ENCODE measurements at regions not wholly inside any gene's neighbourhood (a gene's known extent, or its start where the extent isn't known, plus 50 kb on each side); places are given as distances from the start of the nearest gene placed in this dataset.

DNA sequence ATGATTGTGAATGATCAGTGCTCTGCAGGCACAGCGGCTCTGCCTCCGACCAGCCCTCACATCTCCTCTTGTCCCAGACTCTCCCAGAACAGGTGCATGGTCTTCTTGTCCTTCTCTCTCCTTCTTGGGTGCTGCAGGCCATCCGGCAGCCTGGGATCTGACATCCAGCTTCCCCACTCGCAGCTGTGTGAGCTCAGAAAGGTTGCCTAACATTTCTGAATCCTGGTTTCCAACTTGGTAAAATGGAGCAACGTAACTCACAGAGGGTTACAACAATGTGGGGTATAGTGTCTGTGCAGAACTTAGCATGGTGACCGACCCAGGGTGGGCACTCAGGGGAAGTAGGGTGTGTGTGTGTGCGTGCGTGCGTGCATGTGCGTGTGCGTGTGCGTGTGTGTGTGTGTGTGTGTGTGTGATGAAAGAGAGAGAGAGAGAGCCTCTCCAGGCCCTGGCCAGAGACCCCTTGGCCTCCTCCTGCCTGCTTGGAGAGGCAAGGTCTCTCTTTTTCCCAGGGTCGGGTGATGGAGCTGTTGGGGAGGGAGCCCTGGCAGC is 110.1 kb downstream of the SNX5 start:
- no peak for DNase-seq (ENCODE audit: low read depth in 3 of 3)

DNA sequence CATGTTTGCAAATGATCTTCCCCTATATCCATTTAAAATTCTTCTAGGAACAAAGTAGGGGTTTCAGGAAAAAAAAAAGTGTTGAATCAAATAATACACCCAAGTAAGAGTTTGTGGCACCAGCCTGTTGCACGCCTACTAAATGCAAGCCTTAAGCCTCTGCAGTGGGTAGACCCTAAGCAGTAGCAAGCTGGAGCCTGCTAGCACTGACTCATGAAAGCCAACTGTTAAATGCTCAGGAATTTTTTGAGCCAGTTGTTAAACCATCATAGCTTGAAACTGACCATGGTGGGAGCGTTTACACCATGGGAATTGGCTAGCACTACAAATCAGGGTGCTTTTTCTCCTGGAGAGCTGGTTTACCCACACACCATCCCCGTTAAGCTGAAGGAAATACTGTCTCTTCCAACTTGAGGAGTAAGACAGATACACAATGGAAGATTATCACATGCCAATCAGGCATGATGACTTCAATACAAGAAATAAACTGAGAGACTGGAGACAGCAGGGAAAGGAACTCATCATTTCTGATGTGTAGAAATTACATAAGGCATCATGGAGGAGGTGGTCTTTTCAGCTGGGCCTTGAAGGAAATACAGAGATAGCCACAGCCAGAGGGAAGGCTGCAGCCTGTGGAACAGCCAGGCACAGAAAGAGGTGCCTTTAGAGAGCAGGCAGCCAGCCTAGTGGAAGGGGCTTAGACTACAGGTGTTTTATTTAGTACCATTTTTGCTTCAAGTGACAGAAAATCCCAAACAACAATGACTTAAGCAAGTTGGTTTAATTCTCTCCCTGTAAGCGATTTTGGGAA is 110.8 kb downstream of the SNX5 start:
- DNase-seq (ENCODE audit: low read depth in 3 of 3): no peak

DNA sequence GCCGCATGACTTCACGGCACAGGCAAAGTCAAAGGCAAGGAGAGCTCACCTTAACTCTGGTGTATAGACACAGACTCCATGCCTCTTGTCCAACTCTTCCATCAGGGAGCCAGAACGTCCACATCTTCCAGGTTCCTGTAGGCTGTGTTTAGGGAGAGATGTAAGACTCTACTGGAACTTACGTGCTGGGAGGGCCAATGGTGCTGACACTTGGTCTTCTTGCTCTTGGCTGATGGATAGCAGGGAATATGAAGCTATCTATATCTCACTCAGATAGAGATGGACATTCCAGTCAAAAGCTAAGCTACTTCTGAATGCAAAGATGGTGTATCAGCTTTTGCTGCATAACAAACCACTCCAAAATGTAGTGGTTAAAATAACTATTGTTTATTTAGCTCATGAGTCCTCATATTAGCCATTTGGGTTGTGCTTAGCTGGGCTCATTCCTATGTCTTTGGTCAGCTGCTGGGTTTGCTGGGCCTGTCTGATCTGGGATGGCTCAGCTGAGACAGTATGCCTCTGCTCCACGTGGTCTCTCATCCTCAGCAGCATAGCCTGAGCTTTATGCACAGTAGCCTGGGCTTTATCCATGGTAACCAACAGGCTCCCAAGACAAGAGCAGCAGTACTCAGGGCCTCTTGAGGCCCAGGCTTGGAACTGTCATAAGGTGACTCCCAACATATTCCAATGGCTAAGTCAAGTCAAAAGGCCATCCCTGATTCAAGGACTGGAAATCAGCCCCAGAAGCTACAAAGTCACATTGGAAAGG is 111.6 kb downstream of the SNX5 start:
- no peak for DNase-seq (ENCODE audit: low read depth in 3 of 3)

DNA sequence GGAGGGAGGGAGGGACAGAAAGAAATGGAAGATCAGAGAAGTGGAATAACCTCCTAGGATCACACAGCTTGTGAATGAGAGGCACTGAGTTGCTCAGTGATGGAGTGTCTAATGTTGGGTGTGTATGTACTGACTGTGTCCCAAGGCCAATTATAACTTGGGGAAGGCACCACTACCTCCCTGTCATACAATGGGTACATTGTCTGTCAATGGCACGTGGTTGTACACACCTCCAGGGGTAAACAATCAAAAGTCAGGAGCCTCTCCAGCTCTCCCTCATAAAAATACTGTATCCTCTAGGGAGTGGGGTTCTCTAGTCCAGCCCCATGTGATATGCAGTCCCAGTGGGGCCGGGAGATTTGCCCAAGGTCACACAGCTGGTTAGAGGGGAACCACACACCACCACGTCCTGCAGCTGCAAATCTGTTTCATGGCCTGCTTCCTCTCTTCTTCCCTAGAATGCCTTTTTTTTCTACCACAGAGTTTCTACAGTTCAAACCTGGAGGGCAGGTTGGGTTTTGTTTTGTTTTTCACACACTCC is 112.5 kb downstream of the SNX5 start:
- DNase-seq (ENCODE audit: low read depth in 3 of 3): no peak

GRCh38 chr20:17854307-17854903 is 114.2 kb downstream of the SNX5 start:
- no peak for DNase-seq (ENCODE audit: low read depth in 3 of 3)

- DNase-seq (ENCODE audit: low read depth in 3 of 3): no peak
Observed at GRCh38 chr20:17852323-17852722, 116.3 kb downstream of the SNX5 start.

GRCh38 chr20:17850684-17851026 is 117.9 kb downstream of the SNX5 start:
- no peak for DNase-seq (ENCODE audit: low read depth in 3 of 3)

DNA sequence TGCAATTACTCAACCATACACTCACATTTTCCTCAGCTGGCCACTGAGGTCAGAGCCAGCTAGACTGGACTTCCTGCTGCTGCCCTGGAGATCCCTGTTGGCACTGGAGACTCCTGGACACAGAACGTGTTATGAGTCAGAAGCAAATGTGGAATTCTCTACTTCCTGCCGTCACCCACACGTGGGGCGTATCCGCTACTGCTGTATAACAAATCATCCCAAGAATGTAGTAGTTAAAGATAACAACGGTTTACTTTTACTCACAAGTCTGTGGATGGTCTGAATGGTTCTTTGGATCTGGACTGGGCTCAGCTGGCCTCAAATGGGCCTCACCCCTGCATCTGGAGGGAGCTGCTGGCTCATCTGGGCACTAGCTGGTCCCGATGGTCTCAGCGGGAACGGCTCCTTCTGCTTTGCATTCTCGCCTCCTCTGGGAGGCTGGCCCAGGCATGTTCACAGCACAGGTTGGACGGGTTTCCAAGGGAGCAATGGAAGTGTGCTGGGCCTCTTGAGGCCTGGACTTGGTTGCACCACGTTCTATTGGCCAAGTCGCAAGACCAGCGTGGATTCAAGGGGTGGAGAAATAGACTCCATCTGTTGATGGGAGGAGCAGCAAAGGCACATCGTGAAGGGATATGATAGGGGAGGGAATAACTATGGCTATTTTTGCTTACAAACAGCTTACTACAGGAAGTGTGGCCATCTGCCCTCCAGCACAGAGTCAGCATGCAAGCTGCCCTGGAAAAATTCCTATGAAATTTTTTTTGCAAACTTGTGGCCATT is 118.5 kb downstream of the SNX5 start:
- no peak for DNase-seq (ENCODE audit: low read depth in 3 of 3)

DNA sequence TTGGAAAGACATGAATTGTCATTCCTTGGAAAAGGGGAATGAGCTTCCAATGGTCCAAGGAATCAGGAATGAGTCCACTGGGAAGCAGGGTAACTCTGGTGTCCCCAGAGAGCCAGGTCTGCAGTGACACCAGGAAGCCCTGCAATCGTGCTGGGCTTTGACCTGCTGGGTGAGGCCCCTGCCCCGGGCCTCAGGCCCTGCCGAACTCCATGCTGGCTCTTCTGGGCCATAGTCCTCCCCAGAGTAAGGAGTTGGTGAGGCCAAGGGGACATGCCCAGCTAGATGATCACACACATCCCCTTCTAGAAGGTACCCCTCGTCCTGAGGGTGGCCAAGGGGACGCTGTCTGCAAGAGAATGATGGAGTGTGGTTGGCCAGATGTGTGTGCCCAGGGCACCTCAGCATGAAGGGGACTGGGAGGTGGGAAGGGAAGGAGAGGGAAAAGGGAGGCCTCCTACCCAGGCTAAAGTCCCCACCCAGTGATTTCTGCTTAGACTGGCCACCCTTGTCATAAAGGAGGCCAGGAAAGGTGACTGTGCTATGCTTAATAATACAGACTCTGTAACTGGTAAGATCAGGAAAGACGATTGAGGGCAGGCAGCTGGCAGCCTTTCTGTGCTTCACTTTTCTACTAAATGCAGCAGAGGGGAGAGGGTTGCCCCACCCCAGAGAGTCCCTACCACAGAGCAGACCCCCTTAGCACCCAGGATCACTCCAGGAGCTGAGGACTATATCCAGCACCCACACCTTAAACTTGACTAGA is 119.3 kb downstream of the SNX5 start:
- no peak for DNase-seq (ENCODE audit: low read depth in 3 of 3)

DNA sequence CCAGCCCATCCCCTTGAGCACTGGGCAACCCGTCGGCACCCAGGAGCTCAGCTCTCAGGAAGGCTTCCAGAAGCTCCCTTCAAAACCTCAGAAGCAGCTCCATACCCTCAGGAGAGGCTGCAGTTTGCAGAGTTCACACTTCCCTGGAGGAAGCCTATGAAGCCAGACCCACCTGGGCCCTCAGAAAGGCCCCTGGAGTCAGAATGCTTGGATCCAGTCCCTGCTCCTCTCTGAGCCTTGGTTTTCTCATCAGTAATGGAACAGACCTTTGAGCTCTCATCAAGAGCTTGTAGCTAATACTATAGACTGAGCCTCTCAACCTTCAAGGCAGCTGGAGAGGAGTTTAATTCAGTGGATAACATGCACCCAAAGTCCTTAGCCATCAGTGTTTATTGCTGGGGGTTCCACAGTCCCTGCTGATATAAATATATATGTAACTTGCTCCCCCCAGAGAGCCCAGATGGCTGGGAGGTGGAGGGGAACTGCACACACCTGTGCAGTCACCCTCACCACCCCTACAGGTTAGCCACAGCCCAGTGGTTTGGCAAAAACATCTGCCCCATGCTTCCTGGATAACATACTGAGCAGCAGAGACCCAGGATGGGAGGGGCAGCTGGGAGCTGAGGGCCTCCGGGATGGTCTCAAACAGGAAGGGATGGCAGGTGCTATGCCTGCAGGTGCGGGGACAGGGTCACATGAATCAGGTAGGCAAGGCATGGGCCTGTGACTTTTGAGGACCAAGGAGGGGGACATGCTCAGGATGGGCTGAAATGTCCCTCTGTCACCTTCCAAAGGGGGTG is 120.1 kb downstream of the SNX5 start:
- no peak for DNase-seq (ENCODE audit: low read depth in 3 of 3)

DNA sequence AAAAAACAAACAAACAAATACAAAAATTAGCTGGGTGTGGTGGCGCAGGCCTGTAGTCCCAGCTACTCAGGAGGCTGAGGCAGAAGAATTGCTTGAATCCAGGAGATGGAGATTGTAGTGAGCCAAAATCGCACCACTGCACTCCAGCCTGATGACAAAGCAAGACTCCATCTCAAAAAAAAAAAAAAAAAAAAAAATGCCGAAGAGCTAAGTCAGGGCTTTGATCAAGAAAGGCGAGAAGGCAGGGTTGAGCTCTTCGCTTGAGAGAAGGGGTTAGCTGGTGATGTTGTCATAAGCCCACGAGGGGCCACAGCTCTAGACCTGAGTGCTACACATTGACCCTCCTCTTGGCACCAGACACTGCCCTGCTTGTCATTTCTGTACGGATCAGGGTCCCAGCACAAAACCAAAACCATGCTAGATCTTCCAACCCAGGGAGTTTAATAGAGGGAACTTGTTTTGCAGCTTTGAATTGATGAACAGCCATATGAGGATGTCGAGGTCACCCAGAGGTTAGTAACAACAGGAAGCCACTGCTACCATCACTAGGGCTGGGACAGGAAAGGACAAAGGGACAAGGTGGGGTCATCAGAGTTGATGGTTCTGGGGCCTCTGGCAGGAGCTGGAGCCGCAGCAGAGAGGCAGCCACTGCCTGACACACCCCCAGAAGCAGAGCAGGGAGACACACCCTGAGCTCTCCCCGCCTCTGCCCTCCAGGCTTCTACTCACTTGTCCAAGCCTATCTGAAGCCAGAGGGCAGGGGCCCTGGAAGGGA is 122.7 kb downstream of the SNX5 start:
- DNase-seq (ENCODE audit: low read depth in 3 of 3): no peak

DNA sequence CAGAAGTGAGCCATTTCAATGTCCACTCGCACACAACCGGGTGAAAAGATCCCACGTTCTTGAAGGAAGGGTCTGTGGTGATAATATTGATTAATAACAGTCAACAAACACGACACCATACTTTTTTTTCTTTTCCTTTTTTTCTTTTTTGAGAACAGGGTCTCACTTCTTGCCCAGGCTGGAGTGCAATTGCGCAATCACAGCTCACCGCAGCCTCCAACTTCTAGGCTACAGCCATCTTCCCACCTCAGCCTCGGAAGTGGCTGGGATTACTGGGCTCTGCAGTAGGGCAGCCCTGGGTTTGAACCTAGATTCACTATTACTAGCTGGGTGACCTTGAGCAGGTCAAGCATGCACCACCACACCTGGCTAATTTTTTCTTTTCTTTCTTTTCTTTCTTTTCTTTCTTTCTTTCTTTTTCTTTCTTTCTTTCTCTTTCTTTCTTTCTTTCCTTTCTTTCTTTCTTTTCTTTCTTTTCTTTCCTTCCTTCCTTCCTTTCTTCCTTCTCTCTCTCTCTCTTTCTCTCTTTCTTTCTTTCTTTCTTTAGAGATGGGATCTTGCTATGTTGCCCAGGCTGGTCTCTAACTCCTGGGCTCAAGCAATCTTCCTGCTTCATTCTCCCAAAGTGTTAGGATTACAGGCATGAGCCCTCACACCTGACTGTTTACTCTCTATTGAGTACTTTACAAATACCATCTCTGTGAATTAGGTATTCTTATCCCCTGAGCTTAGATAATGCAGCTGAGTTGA is 123.9 kb downstream of the SNX5 start:
- no peak for DNase-seq (ENCODE audit: low read depth in 3 of 3)

- DNase-seq (ENCODE audit: low read depth in 3 of 3): no peak
Observed at GRCh38 chr20:17844133-17844429, 124.5 kb downstream of the SNX5 start.

GRCh38 chr20:17843246-17844132 is 125.1 kb downstream of the SNX5 start:
- no peak for DNase-seq (ENCODE audit: low read depth in 3 of 3)

- no peak for DNase-seq (ENCODE audit: low read depth in 3 of 3)
Observed at GRCh38 chr20:17841751-17842215, 126.8 kb downstream of the SNX5 start.

DNA sequence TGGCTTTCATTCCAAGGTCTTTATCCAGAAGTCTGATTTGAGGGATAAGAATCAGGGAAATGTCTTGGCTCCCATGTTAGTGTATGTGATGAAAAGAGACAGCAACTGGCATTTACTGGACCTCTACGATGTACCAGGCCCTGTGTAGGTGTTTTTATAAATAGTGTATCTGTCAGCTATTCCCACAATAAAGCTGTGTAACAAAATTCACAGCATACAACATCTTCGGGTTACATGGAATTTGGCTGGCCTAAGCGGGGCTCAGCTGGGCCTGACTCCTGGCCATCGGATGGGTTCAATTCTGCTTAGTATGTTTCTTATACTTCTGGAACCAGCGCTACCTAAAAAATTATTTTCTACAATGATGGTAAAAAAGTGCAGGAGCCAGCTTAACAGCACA is 128.2 kb downstream of the SNX5 start:
- no peak for DNase-seq (ENCODE audit: low read depth in 3 of 3)

DNA sequence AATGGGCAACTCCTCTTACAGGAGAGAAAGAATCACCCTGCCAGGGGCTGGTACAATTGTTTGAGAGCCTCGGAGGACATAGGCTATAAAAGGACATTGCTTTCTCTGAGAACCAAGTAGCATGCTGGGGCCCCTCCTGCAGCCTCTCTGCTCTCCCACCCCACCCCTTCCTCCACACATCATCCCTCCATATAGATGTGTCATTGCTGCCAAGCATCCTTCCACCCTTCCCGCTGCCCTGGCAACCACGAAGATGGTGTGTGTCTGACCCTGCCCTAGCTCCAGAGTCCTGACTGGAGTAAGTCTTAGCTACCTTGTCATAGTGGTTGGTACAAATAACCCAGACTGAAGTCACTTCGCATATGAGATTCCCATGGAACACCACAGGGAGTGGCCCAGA is 129.7 kb downstream of the SNX5 start:
- DNase-seq (ENCODE audit: low read depth in 3 of 3): no peak

DNA sequence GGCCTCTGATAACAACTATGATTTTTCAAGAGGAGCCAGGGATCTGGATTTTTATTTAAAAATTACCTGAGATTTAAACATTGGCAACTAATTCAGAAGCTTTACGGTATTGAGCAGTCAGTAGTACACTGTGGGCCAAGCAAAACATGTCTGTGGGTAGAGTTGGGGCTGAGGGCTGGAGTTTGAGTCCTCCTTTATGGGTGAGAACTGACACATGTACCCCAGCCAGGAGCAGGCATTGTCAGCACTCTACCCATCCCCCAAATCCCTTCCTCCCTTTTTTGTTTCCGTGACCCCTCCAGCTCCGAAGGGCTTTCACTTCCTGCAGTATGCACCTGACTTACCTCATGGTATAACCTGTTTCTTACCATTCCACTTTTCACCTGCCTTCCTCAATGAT is 131.4 kb downstream of the SNX5 start:
- no peak for DNase-seq (ENCODE audit: low read depth in 3 of 3)

All from stimulated activated CD4-positive, alpha-beta T cell treated with anti-CD3 and anti-CD28 coated beads, TNF-alpha, amount 100 ng/mL, for 48 hours (primary cell).